ENCODE measurements at regions not wholly inside any gene's neighbourhood (a gene's known extent, or its start where the extent isn't known, plus 50 kb on each side); places are given as distances from the start of the nearest gene placed in this dataset.

GRCh38 chr13:26926371-26926770, 165.8 kb upstream of the GPR12 start:
- no peak for TF ChIP-seq EP300 (IDR thresholded peaks at IDR 0.05)
- no peak for TF ChIP-seq CTCF (IDR thresholded peaks at IDR 0.05)
